HG03442 (cell line): ENCODE measurements at regions not wholly inside any gene's neighbourhood (a gene's known extent, or its start where the extent isn't known, plus 50 kb on each side); places are given as distances from the start of the nearest gene placed in this dataset.
"Not testable (repeated sequence)": the region's sequence is repeated elsewhere in the genome, so short reads cannot be mapped to it uniquely, and the experiment has no call there.

Experiments used
- ATAC-seq: cut with Tn5 transposase; IDR thresholded peaks from one replicate; pipeline ENCODE4 v1.9.1; 2021; ENCODE audit warnings: mild to moderate bottlenecking, moderate library complexity; ENCODE audit not compliant: unreplicated experiment

DNA sequence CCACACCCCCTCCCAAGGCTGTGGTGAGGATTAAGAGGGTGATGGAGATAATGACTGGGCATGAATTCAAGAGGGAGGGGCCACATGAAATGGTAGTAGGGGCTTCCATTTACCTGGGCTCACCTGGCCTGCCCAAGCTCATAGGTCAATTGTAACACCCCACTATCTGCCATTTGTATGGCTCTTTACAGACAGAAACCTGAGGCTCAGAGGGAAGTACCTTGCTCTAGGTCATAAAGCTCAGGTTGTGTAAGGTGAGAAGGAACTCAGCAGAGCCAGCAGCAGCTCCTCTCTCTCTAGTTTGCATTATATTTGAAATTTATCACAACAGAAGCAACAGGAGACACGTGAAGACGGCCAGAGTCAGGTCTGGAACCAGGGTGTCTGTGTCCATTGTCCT, 133.4 kb upstream of the ALDH1B1 start:
- no peak for ATAC-seq

DNA sequence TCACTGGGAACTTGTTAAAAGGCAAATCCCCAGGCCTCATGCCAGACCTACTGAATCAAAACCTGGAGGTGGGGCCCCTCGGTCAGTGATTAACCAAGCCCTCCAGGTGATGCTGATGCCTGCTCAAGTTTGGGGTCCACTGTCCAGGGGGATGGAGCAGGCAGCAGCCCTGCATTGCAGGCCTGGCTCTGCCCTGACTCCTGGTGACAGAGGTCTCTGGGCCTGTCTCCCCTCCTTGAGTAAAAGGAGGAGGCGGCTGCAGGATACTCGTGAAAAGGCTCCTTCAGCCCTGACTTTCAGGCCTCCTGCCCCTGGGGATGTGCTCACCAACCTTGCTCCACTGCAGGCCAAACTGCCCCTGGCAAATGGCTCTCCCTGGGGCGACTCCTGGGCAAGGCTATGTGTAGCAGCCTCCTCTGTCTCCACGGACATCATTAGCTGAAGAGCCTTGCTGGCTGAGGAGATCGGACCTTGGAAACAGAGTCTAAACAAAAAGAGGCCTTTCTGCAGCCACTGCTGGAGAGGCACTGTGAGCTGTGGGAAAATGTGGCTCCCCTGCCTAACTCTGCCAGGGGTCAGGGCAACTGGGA, 134.8 kb upstream of the ALDH1B1 start:
- ATAC-seq, result no peak

- ATAC-seq, result no peak
Observed at GRCh38 chr9:38256461-38256860, 136.0 kb upstream of the ALDH1B1 start.

DNA sequence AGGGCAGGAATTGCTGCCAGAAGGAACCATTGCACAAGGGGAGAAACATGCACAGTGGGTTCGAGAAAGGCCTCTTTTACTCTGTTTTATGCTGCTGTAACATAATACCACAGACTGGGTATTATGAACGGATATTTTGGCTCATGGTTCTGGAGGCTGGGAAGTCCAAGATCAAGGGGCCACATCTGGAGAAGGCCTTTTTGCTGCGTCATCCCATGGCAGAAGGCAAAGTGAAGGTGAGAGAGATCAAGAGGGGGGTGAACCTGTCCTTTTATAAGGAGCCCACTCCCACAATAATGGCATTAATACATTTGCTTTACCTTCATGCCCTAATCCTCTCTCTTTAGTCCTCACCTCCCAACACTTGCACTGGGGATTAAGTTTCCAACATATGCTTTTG, 136.9 kb upstream of the ALDH1B1 start:
- ATAC-seq, result no peak

- ATAC-seq, result no peak
Observed at GRCh38 chr9:38254756-38255155, 137.7 kb upstream of the ALDH1B1 start.

GRCh38 chr9:38254151-38254550, 138.4 kb upstream of the ALDH1B1 start:
- ATAC-seq, result no peak

GRCh38 chr9:38253200-38253599, 139.3 kb upstream of the ALDH1B1 start:
- ATAC-seq, result no peak

GRCh38 chr9:38251036-38251860, 141.3 kb upstream of the ALDH1B1 start:
- ATAC-seq, result no peak

- ATAC-seq, result no peak
Observed at GRCh38 chr9:38250279-38251035, 142.0 kb upstream of the ALDH1B1 start.

GRCh38 chr9:38249587-38250210, 142.8 kb upstream of the ALDH1B1 start:
- no peak for ATAC-seq

- no peak for ATAC-seq
Observed at GRCh38 chr9:38249049-38249448, 143.5 kb upstream of the ALDH1B1 start.

DNA sequence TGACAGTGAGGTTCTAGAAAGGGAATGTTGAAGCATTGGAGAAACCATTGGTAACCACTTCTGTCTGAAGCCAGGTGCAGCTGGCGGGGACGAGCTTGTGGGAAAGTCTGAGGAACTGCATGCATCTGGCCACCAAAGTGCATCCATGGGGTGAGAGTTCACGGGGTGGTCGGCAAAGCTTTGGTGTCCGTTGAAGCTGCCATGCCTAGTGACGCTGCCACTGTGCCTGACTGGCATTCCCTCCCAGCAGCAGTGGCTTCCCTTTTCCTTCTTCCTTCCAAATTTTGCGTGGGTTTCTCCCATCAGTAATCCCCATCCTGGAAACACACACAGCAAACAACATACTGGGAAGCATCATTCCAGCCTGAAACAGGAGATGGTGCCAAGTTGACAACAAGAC, 145.7 kb upstream of the ALDH1B1 start:
- no peak for ATAC-seq

DNA sequence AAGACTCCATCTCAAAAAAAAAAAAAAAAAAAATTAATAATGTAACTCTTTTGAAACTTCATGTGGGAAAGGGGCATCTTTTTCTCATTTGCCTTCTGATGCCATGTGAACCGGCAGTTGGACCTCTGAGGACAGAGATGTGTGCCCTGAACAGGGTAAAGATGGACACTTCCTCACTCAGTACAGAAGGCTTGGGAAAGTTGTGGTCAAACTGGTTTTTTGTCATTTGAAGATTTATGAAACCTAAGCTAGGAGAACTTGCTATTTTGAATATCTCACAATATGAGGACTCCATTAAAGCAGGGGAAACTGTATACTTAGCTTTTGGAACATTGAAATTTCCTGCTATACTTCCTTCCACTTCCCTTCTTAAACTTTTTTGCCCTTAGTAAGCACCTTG, 147.5 kb upstream of the ALDH1B1 start:
- no peak for ATAC-seq

GRCh38 chr9:38243993-38244392, 148.5 kb upstream of the ALDH1B1 start:
- ATAC-seq, result no peak

DNA sequence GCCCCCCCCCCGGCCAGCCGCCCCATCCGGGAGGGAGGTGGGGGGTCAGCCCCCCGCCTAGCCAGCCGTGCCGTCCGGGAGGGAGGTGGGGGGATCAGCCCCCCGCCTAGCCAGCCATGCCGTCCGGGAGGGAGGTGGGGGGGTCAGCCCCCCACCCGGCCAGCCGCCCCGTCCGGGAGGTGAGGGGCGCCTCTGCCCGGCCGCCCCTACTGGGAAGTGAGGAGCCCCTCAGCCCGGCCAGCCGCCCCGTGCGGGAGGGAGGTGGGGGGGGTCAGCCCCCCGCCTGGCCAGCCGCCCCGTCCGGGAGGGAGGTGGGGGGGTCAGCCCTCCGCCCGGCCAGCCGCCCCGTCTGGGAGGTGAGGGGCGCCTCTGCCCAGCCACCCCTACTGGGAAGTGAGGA, 150.4 kb upstream of the ALDH1B1 start:
- ATAC-seq, result not testable (repeated sequence)

DNA sequence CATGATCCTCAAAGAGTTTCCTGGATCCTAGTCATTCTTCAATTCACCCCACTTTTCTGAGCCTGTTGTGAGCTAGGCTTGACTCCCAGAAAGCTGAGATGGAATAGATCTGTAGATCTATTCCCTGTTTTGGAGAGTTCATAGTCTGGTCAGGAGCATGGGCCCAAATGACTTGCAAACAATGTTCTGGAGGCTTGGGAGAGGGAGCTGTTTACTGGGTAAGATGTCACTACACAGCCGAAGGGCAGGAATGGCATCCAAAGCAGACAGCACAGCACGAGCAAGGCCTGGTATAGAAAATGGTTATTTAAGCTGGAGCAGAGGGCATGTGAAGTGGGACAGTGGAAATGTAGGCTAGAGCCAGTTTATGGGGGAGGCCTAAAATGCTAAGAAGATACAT, 152.5 kb upstream of the ALDH1B1 start:
- ATAC-seq, result no peak

DNA sequence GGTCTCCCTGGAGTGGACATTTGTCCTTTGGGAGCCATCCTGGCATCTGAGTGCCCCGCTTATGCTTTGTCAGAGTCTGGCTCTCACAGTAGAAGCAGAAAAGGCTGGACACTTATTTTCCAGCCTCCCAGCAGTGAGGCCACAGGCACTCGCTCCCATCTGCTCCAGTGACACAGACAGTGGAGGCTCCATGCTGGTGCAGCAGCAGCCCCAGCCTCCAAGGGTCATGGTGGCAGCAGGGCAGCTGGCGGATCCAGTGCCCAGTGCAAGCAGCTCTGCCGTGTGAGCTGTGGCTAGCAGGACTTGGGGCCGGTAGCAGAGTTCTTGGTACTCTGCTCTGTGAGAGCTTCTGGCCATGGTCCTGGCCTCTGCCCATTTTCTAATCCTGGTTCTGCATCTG, 157.3 kb upstream of the ALDH1B1 start:
- ATAC-seq, result no peak

DNA sequence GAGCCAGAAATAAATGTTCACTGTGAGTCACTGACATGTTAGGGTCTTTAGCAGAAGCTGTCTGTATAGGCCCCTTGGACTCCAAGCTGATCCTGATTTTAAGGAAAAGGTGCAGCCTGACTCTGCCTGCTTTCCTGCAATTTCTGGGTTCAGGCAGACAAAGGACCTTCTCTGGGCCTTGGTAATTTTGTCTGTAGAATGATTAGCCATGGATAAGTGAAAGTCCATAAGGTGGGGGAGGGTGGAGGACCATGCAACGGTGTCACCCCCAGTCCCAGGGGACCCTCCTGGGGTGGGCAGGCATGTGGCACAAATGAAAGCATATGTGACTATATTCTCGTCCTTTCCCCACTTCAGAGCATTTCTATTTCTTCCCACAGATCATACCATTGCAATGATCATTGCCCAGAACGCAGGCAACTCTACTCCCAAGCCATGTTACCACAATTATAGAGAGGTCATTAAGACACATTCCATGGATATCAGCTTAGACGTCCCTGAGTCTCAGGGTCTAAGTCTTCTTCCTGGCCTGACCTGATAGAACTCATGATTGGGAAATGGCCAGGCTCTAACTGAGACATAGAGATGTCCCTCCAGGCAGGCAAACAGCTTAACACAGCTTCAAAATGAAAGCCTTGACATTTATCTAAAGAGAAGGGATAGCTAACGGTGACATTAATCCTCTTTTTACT, 157.9 kb upstream of the ALDH1B1 start:
- no peak for ATAC-seq

DNA sequence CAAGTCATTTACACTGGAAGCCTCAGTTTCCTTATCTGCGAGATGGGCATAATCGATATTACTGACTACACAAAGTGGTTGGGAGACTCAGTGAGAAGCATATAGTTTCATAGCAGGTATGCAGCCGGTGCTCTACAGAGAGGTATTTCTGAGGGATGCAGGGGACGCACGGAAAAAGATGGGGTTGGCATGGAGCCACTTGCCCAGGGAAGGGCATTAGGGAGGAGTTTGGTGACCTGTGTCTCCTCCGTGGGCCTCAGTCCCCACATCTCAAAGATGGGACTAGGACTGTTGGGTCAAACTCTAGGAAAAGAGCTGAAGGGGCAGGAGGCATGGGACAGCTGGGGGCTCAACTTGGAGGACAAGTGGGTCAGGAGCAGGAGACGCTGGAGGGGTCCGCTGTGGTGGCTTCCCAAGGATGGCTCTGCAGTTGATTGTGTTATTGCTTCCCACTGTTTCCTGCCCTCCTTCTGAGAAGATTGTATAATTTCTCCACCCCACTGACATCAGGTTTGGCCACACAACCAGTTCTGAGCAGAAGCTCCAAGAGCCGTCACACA, 158.6 kb upstream of the ALDH1B1 start:
- no peak for ATAC-seq

GRCh38 chr9:38233343-38233742, 159.2 kb upstream of the ALDH1B1 start:
- ATAC-seq, result no peak

DNA sequence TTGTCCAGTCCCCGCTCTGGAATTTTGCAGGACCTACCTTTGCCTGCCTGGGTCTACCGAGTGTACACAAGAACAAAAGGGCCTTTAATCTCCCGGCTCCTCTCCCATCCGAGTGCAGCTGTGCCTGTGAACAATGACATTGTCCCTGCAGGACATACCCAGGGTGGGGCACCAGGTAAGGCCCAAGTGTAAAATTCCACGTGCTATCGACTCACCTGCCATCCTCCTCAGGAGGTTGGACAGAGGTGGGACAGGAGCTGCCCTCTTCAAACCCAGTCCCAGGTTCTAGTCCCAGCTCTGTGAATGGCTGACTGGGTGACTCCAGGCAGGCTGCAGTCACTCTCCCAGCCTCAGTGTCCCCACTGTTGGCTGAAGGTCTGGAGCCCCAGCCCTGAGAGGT, 159.6 kb upstream of the ALDH1B1 start:
- ATAC-seq, result no peak
